Astrocyte (in vitro differentiated cells and primary cell): ENCODE measurements at regions not wholly inside any gene's neighbourhood (a gene's known extent, or its start where the extent isn't known, plus 50 kb on each side); places are given as distances from the start of the nearest gene placed in this dataset.

Source experiments
- CTCF ChIP-seq: IDR thresholded peaks from 2 replicates; pipeline ENCODE4 v1.5.1; 2011; ENCODE audit warnings: low read depth, mild to moderate bottlenecking, inconsistent platforms, low read length, moderate library complexity; ENCODE audit not compliant: insufficient read depth
- EZH2 ChIP-seq: IDR thresholded peaks from 2 replicates; pipeline ENCODE4 v1.6.1; 2012; ENCODE audit warnings: mild to moderate bottlenecking, low read length, inconsistent platforms; ENCODE audit not compliant: insufficient read depth

- TF ChIP-seq EZH2 (no peak), CTCF (no peak)
Measured at GRCh38 chr3:190220362-190220761, 99.7 kb upstream of the P3H2 start.
